Esophagus squamous epithelium (tissue), 5 donors: ENCODE measurements at regions not wholly inside any gene's neighbourhood (a gene's known extent, or its start where the extent isn't known, plus 50 kb on each side); places are given as distances from the start of the nearest gene placed in this dataset.

Source experiments
- DNase-seq: peaks from one replicate; lab custom pipeline; 2025; lab: John Stamatoyannopoulos, UW
- H3K27ac ChIP-seq, 4 donors: fragments of 200-600 bp; sonication (generic); one replicate each; pipeline ENCODE4 v1.5.1; 2016 to 2019; ENCODE audit warnings: mild to moderate bottlenecking in 1 of 4
- H3K27me3 ChIP-seq, 4 donors: fragments of 200-600 bp; sonication (generic); 1 replicate in 3 of 4; 2 replicates in 1 of 4; pipeline versions ENCODE4 v1.5.1 to v1.6.0; 2017 to 2021; ENCODE audit warnings: antibody characterized with exemption in 1 of 4
- H3K36me3 ChIP-seq, 3 donors: fragments of 200-600 bp; sonication (generic); one replicate each; pipeline ENCODE4 v1.5.1; 2016 to 2019
- H3K4me1 ChIP-seq, 3 donors: fragments of 200-600 bp; sonication (generic); one replicate each; pipeline ENCODE4 v1.5.1; 2017 to 2019
- H3K4me3 ChIP-seq, 4 donors: fragments of 200-600 bp; sonication (generic); 1 replicate in 3 of 4; 2 replicates in 1 of 4; pipeline ENCODE4 v1.5.1; 2016 to 2019; ENCODE audit warnings: mild to moderate bottlenecking in 2 of 4, moderate library complexity in 1 of 4
- H3K9me3 ChIP-seq, 3 donors: fragments of 200-600 bp; sonication (generic); one replicate each; pipeline ENCODE4 v1.5.1; 2016 to 2019
- CTCF ChIP-seq, 6 experiments: fragments of 450-650 bp in 4 of 6; fragments of 200-600 bp in 2 of 6; sonication (generic) in 2 of 6; IDR thresholded peaks; one replicate each; pipeline ENCODE4 v1.5.1; 2016 to 2019; ENCODE audit warnings: antibody characterized with exemption in 6 of 6, mild to moderate bottlenecking in 4 of 6, moderate library complexity in 4 of 6
- POLR2A ChIP-seq, 4 donors: fragments of 450-650 bp; IDR thresholded peaks; one replicate each; pipeline ENCODE4 v1.6.1; 2017; ENCODE audit warnings: antibody characterized with exemption in 4 of 4, mild to moderate bottlenecking in 4 of 4, moderate library complexity in 3 of 4
- WGBS, 2 donors: methylation state at CpG; one replicate each; pipeline ENCODE4 v1.1.5; 2018; 5-methylcytosine and 5-hydroxymethylcytosine counted together
- intact Hi-C: fragments of 100-400 bp; cut with DNase I; formaldehyde crosslinking; loops from one replicate; pipeline ENCODE4 v1.15.0; 2022
- donor health status: DM: yes; HTN: yes; CAD: no.

DNA sequence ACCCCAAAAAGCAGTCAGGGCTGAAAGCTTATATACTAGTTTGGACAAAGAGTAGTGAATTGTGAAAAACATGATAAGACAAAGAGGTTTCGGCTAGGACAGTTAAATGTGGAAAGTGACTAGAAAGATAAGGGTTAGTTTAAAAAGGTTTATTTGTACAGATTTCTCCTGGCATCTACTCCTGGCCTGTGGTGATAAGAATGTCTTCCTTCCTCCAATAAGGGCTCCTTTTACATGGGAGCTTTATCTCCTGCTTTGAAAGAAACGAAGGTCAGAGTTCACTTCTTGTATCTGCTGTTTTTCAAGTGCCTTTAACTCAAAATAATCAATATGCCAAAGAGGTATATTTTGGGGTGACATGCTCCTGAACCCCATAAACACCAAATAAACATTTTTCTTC is 776.1 kb upstream of the COX7C start:
- intact Hi-C loops, result no loop called here
- TF ChIP-seq POLR2A (IDR thresholded peaks at IDR 0.05) (no peak), CTCF (IDR thresholded peaks at IDR 0.05) (no peak)
- H3K36me3 ChIP-seq, result no peaks in the 10 kb centered on the region
- H3K4me1 ChIP-seq, result no peaks in the 10 kb centered on the region
- H3K27me3 ChIP-seq, result no peaks in the 10 kb centered on the region
- H3K9me3 ChIP-seq, result no peaks in the 10 kb centered on the region
- no peak overlapping the region for H3K4me3 ChIP-seq
- WGBS, 2 donors, result 40 to 46% methylated on average over 2 of the region's 2 CpGs
- DNase-seq, result no peak
- H3K27ac ChIP-seq, result no peak overlapping the region

DNA sequence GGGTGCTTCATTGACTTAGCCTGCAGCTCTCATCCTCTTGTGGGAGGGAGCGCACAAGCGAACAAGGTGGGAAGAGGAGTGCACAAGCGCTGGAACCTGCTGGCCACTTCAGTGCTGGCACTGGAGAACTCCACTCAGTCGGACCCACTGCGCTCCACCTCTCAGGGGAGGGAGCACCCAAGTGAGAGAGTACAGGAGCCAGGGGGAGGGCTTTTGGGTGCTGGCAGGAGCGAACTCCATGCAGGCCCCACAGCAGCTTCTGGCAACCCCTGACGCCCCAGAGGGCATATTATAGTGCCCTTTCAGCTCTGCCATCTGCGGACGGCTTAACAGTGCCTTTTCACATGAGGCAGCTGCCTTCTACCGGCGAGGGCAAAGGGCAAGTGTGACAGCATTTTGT is 774.2 kb upstream of the COX7C start:
- WGBS, 2 donors, result 80 to 84% methylated on average over 7 to 8 of the region's 11 CpGs
- no peak for DNase-seq
- TF ChIP-seq POLR2A (IDR thresholded peaks at IDR 0.05) (no peak), CTCF (IDR thresholded peaks at IDR 0.05) (no peak)
- H3K4me3 ChIP-seq, result no peak overlapping the region
- H3K27ac ChIP-seq, result no peak overlapping the region
- no peaks in the 10 kb centered on the region for H3K9me3 ChIP-seq
- no peaks in the 10 kb centered on the region for H3K4me1 ChIP-seq
- H3K36me3 ChIP-seq, result no peaks in the 10 kb centered on the region
- intact Hi-C loops, result no loop called here
- H3K27me3 ChIP-seq, result no peaks in the 10 kb centered on the region

- Histone ChIP-seq H3K27ac (no peak overlapping the region), H3K27me3 (no peaks in the 10 kb centered on the region), H3K36me3 (no peaks in the 10 kb centered on the region), H3K9me3 (peaks cover 0 to 3% (median 0%) of the 10 kb centered on the region in 3 donors), H3K4me3 (no peak overlapping the region), H3K4me1 (no peaks in the 10 kb centered on the region)
- intact Hi-C loops, result no loop called here
- WGBS, 2 donors, result 62 to 71% methylated on average over 4 of the region's 4 CpGs
- TF ChIP-seq CTCF (IDR thresholded peaks at IDR 0.05) (no peak), POLR2A (IDR thresholded peaks at IDR 0.05) (no peak)
- DNase-seq, result no peak
Observed at GRCh38 chr5:85849411-85849810, 768.3 kb upstream of the COX7C start.

DNA sequence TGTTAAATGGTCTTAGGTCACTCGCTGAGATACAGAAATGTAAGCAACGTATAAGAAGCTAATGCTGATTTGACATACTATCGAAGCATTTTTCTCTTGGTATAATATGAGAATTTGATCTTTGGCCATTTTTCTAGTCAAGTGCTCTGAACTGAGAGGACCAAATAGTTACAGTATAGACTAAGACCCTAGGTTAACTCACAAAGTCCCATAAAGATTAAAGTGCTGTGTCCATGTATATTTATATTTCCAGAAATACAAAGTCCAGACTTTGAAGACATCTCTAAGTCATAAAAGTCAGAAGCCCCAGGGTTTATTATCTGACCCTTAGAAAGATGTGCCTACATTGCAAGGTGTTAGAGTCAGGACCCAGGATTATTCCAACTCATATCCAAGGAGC is 752.4 kb upstream of the COX7C start:
- Histone ChIP-seq H3K4me1 (no peaks in the 10 kb centered on the region), H3K27ac (no peak overlapping the region), H3K9me3 (no peaks in the 10 kb centered on the region), H3K4me3 (no peak overlapping the region), H3K36me3 (no peaks in the 10 kb centered on the region), H3K27me3 (no peaks in the 10 kb centered on the region)
- WGBS, 2 donors, result 70 to 89% methylated on average over 3 of the region's 3 CpGs
- no peak for DNase-seq
- intact Hi-C loops, result no loop called here
- no peak for TF ChIP-seq CTCF (IDR thresholded peaks at IDR 0.05)
- TF ChIP-seq POLR2A (IDR thresholded peaks at IDR 0.05), result no peak

DNA sequence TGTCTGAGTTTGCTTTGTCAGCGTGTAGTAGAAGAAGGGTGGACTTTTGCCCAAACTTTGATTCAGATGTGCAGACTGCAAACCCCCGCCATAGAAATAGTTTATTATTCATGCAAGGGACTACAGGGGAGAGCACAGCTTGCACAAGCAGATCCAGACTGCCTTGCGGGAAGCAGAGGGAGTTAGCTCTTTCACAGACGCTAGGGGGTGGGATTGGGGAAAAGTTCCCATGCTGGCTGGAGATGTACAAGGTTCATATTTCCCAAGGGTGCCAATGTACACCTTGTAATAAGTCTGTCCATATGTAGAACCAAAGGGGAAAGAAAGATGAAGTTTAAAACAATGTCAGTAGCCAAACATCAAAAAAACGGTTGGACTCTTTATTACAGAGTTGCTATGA is 749.7 kb upstream of the COX7C start:
- H3K9me3 ChIP-seq, result no peaks in the 10 kb centered on the region
- no peaks in the 10 kb centered on the region for H3K4me1 ChIP-seq
- no peak overlapping the region for H3K27ac ChIP-seq
- H3K36me3 ChIP-seq, result no peaks in the 10 kb centered on the region
- intact Hi-C loops, result no loop called here
- H3K27me3 ChIP-seq, result no peaks in the 10 kb centered on the region
- WGBS, 2 donors, result 65 to 76% methylated on average over 4 to 5 of the region's 5 CpGs
- TF ChIP-seq POLR2A (IDR thresholded peaks at IDR 0.05) (no peak), CTCF (IDR thresholded peaks at IDR 0.05) (no peak)
- no peak for DNase-seq
- H3K4me3 ChIP-seq, result no peak overlapping the region
